Lung (tissue), 11 donors: ENCODE measurements at regions not wholly inside any gene's neighbourhood (a gene's known extent, or its start where the extent isn't known, plus 50 kb on each side); places are given as distances from the start of the nearest gene placed in this dataset.

Experiments
- ATAC-seq: fragments of 200-7000 bp; cut with Tn5 transposase; one replicate; pipeline ENCODE4 v1.9.1; 2020; ENCODE audit warnings: moderate number of reproducible peaks; ENCODE audit not compliant: insufficient read depth, low FRiP score
- DNase-seq, 3 donors: peaks; one replicate each; pipeline ENCODE4 v3.0.0-alpha.2; 2013 to 2017
- H3K27ac ChIP-seq, 2 donors: one replicate each; pipeline ENCODE4 v1.5.1; 2013; ENCODE audit warnings: mild to moderate bottlenecking in 2 of 2, moderate library complexity in 2 of 2, control low read depth in 1 of 2, inconsistent platforms in 1 of 2, low read depth in 1 of 2, low read length in 1 of 2
- H3K27me3 ChIP-seq, 3 donors: one replicate each; pipeline ENCODE4 v1.5.1; 2013; ENCODE audit warnings: low read length in 2 of 3; ENCODE audit not compliant: control insufficient read depth in 3 of 3, insufficient read depth in 3 of 3
- H3K36me3 ChIP-seq, 4 donors: one replicate each; pipeline ENCODE4 v1.5.1; 2013; ENCODE audit warnings: low read length in 4 of 4, mild to moderate bottlenecking in 1 of 4, moderate library complexity in 1 of 4; ENCODE audit not compliant: control insufficient read depth in 4 of 4, insufficient read depth in 4 of 4
- H3K4me1 ChIP-seq, 5 donors: one replicate each; pipeline ENCODE4 v1.5.1; 2013; ENCODE audit warnings: low read length in 5 of 5, mild to moderate bottlenecking in 2 of 5, moderate library complexity in 1 of 5; ENCODE audit not compliant: control insufficient read depth in 5 of 5, insufficient read depth in 5 of 5
- H3K4me3 ChIP-seq: one replicate; pipeline ENCODE4 v1.5.1; 2013; ENCODE audit warnings: mild to moderate bottlenecking, control low read depth, moderate library complexity
- H3K9ac ChIP-seq, 2 donors: one replicate each; pipeline ENCODE4 v1.5.1; 2013; ENCODE audit warnings: low read length in 2 of 2, control low read depth in 1 of 2; ENCODE audit not compliant: insufficient read depth in 1 of 2
- H3K9me3 ChIP-seq, 4 donors: one replicate each; pipeline ENCODE4 v1.5.1; 2013; ENCODE audit warnings: low read length in 3 of 4, mild to moderate bottlenecking in 1 of 4, moderate library complexity in 1 of 4; ENCODE audit not compliant: control insufficient read depth in 4 of 4, insufficient read depth in 3 of 4
- CTCF ChIP-seq: IDR thresholded peaks from 2 replicates; pipeline ENCODE4 v1.5.1; 2012; ENCODE audit warnings: mild to moderate bottlenecking; ENCODE audit errors: control extremely low read depth, extremely low read depth
- WGBS, 2 donors: extraction: QIAGEN DNeasy Blood & Tissue Kit; methylation state at CpG; one replicate each; pipeline ENCODE4 v1.1.7; 2013; 5-methylcytosine and 5-hydroxymethylcytosine counted together
- donor health status: control.
- donor health status: control.
- donor health status: Bipolar disorder and iron deficiency.
- donor health status: healthy.
- donor health status: DM: yes; HTN: yes; CAD: no.

DNA sequence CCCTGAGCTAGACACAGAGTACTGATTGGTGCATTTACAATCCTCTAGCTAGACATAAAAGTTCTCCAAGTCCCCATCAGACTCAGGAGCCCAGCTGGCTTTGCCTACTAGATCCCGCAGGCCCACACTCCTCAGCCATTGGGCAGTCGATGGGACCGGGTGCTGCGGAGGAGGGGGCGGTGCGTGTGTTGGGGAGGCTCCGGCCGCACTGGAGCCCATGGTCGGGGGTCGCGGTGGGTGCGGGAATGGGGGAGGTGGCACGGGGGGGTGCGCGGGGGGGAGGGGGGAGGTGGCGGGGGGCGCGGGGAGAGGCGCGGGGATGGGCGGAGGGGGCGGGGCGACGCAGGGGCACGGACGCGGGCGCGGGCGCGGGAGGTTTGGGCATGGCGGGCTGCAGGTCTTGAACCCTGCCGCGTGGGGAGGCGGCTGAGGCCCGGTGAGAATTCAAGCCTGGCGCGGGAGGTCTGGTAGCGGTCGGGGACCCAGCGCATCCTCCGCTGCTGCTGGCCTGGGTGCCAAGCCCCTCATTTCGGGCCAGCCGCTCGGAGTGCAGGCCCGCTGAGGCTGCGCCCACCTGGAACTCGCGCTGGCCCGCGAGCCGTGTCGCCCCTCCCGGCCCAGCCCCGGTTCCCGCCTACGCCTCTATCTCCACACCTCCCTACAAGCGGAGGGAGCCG lies 674.1 kb downstream of the SLITRK5 start:
- Histone ChIP-seq H3K4me3 (no peak overlapping the region), H3K36me3 (no peaks in the 10 kb centered on the region), H3K9me3 (peaks cover 0 to 3% (median 0%) of the 10 kb centered on the region in 4 donors), H3K27ac (no peak overlapping the region), H3K9ac (no peak overlapping the region), H3K4me1 (no peaks in the 10 kb centered on the region), H3K27me3 (no peaks in the 10 kb centered on the region)
- ATAC-seq: no peak
- DNase-seq: no peak
- 97% methylated on average over 43 to 56 of the region's 59 CpGs for WGBS, 2 donors
- no peak for TF ChIP-seq CTCF

- Histone ChIP-seq H3K27me3 (no peaks in the 10 kb centered on the region), H3K9me3 (no peaks in the 10 kb centered on the region), H3K36me3 (no peaks in the 10 kb centered on the region), H3K27ac (no peak overlapping the region), H3K9ac (no peak overlapping the region), H3K4me3 (no peak overlapping the region), H3K4me1 (no peaks in the 10 kb centered on the region)
- ATAC-seq: no peak
- DNase-seq: no peak
- 72 to 81% methylated on average over 2 of the region's 2 CpGs for WGBS, 2 donors
- TF ChIP-seq CTCF: no peak
These were observed 689.6 kb downstream of the SLITRK5 start for GRCh38 chr13:88360761-88361160.

DNA sequence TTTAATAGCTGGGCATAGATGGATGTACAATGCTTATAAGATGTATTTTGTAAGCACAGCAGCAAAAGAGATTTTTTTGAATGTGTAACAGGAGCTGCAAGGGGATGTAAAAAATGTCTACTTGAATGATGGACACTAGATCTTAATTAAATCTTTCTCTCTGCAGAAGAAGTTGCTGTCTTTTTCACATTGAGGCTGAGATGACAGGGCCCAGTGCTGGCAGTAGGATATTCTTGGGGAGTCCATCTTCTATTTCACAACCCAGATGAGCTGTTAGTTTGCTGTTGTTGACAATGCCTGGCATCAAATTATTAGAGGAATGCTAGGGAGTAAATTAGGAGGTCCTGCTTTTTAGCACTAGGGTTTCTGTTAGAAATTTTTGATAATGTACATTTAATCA lies 698.7 kb downstream of the SLITRK5 start:
- ATAC-seq (no peak), DNase-seq (peak; percentile 46 to 77 (median 70))
- no peak overlapping the region for H3K9ac ChIP-seq
- H3K9me3 ChIP-seq: no peaks in the 10 kb centered on the region
- no peak overlapping the region for H3K27ac ChIP-seq
- no peaks in the 10 kb centered on the region for H3K27me3 ChIP-seq
- TF ChIP-seq CTCF: no peak
- no peak overlapping the region for H3K4me3 ChIP-seq
- peaks cover 0 to 17% (median 0%) of the 10 kb centered on the region in 5 donors for H3K4me1 ChIP-seq
- H3K36me3 ChIP-seq: no peaks in the 10 kb centered on the region
